Mammary epithelial cell (primary cell): ENCODE measurements at regions not wholly inside any gene's neighbourhood (a gene's known extent, or its start where the extent isn't known, plus 50 kb on each side); places are given as distances from the start of the nearest gene placed in this dataset.
"Not testable (repeated sequence)": the region's sequence is repeated elsewhere in the genome, so short reads cannot be mapped to it uniquely, and the experiment has no call there.

Experiments used
- EZH2 ChIP-seq: IDR thresholded peaks from 2 replicates; pipeline ENCODE4 v1.6.1; 2012; ENCODE audit warnings: low read length, inconsistent platforms, borderline replicate concordance
- TF ChIP-seq, protein P1 (sequence below), 2 donors: IDR thresholded peaks in 1 of 2; conservative IDR thresholded peaks in 1 of 2; 2 replicates each; pipeline ENCODE4 v1.5.1; 2011 to 2012; ENCODE audit warnings: inconsistent platforms in 2 of 2, low read length in 2 of 2, mild to moderate bottlenecking in 2 of 2, control low read depth in 1 of 2, low read depth in 1 of 2; ENCODE audit not compliant: insufficient read depth in 1 of 2; ENCODE audit errors: extremely low read depth in 1 of 2

DNA sequence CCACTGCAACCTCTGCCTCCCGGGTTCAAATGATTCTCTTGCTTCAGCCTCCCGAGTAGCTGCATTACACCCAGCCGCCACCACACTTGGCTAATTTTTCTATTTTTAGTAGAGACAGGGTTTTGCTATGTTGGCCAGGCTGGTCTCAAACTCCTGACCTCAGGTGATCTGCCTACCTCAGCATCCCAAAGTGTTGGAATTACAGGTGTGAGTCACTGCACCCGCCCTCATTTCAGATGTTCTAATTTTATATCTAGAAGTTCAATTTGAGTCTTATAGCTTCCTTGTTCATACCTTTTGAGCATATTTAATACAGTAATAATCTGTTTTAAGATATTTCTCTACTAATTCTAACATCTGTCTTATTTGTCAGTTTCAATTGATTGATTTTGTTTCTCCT lies 159.1 kb downstream of the CYB561 start:
- TF ChIP-seq, protein P1, sequence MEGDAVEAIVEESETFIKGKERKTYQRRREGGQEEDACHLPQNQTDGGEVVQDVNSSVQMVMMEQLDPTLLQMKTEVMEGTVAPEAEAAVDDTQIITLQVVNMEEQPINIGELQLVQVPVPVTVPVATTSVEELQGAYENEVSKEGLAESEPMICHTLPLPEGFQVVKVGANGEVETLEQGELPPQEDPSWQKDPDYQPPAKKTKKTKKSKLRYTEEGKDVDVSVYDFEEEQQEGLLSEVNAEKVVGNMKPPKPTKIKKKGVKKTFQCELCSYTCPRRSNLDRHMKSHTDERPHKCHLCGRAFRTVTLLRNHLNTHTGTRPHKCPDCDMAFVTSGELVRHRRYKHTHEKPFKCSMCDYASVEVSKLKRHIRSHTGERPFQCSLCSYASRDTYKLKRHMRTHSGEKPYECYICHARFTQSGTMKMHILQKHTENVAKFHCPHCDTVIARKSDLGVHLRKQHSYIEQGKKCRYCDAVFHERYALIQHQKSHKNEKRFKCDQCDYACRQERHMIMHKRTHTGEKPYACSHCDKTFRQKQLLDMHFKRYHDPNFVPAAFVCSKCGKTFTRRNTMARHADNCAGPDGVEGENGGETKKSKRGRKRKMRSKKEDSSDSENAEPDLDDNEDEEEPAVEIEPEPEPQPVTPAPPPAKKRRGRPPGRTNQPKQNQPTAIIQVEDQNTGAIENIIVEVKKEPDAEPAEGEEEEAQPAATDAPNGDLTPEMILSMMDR (conservative IDR thresholded peaks at IDR 0.05 in 1 of 2, IDR thresholded peaks at IDR 0.05 in 1 of 2; ENCODE audit: extremely low read depth in 1 of 2, insufficient read depth in 1 of 2, low read depth in 1 of 2, low read length in 2 of 2): not testable (repeated sequence)
- not testable (repeated sequence) for TF ChIP-seq EZH2
